Smooth muscle cell (in vitro differentiated cells): ENCODE measurements at regions not wholly inside any gene's neighbourhood (a gene's known extent, or its start where the extent isn't known, plus 50 kb on each side); places are given as distances from the start of the nearest gene placed in this dataset.

ENCODE experiments used
- DNase-seq: peaks from one replicate; lab custom pipeline; 2025; ENCODE audit not compliant: unreplicated experiment; lab: John Stamatoyannopoulos, UW
- H2AFZ ChIP-seq: fragments of 200-600 bp; sonication (generic); 2 replicates; pipeline ENCODE4 v1.6.0; 2016; ENCODE audit warnings: antibody characterized with exemption, low read depth, mild to moderate bottlenecking
- H3F3A ChIP-seq: fragments of 200-600 bp; sonication (generic); 2 replicates; pipeline ENCODE4 v1.6.0; 2017; ENCODE audit warnings: antibody characterized with exemption, low read depth
- H3K27ac ChIP-seq: fragments of 200-600 bp; sonication (generic); 2 replicates; pipeline ENCODE4 v1.5.1; 2016; ENCODE audit warnings: low read depth, mild to moderate bottlenecking
- H3K27me3 ChIP-seq: fragments of 200-600 bp; sonication (generic); 2 replicates; pipeline ENCODE4 v1.6.1; 2016; ENCODE audit warnings: low read depth, mild to moderate bottlenecking
- H3K36me3 ChIP-seq: fragments of 200-600 bp; sonication (generic); 2 replicates; pipeline ENCODE4 v1.5.1; 2016; ENCODE audit warnings: low read depth
- H3K4me1 ChIP-seq: fragments of 200-600 bp; sonication (generic); 2 replicates; pipeline ENCODE4 v1.5.1; 2016; ENCODE audit warnings: low read depth
- H3K4me2 ChIP-seq: fragments of 200-600 bp; sonication (generic); 2 replicates; pipeline ENCODE4 v1.6.0; 2016; ENCODE audit warnings: mild to moderate bottlenecking
- H3K4me3 ChIP-seq: fragments of 200-600 bp; sonication (generic); 2 replicates; pipeline ENCODE4 v1.5.1; 2016; ENCODE audit warnings: mild to moderate bottlenecking
- H3K79me2 ChIP-seq: fragments of 200-600 bp; sonication (generic); 2 replicates; pipeline ENCODE4 v1.6.0; 2016; ENCODE audit warnings: low read depth, mild to moderate bottlenecking
- H3K9ac ChIP-seq: fragments of 200-600 bp; sonication (generic); 2 replicates; pipeline ENCODE4 v1.6.0; 2016; ENCODE audit warnings: low read depth
- H3K9me3 ChIP-seq: fragments of 200-600 bp; sonication (generic); replicated peaks from 2 replicates; pipeline ENCODE4 v1.5.1; 2016; ENCODE audit warnings: low read depth
- H4K20me1 ChIP-seq: fragments of 200-600 bp; sonication (generic); 2 replicates; pipeline ENCODE4 v1.6.0; 2016; ENCODE audit warnings: low read depth
- WGBS: methylation state at CpG from one replicate; pipeline ENCODE4 v1.1.7; 2016; ENCODE audit warnings: low lambda C conversion rate; 5-methylcytosine and 5-hydroxymethylcytosine counted together
- TF ChIP-seq, protein P1 (sequence below): fragments of 200-600 bp; sonication (generic); IDR thresholded peaks from 2 replicates; pipeline ENCODE4 v1.5.1; 2017; ENCODE audit warnings: borderline replicate concordance, mild to moderate bottlenecking, antibody characterized with exemption; ENCODE audit not compliant: insufficient read depth, poor library complexity, severe bottlenecking

DNA sequence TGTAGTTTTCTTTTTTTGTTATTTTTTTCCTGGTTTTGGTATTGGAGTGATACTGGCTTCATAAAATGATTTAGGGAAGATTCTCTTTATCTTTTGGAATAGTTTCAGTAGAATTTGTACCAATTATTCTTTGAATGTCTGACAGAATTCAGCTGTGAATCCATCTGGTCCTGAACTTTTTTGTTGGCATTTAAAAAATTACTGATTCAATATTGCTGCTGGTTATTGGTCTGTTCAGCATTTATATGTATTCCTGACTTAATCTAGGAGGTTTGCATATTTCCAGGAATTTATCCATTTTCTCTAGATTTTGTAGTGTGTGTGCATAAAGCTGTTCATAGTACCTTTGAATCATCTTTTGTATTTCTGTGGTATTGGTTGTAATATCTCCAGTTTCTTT lies 100.2 kb downstream of the NXNL2 start:
- Histone ChIP-seq H3K9me3 (peaks cover 4% of the 10 kb centered on the region), H3K79me2 (no peaks in the 10 kb centered on the region), H4K20me1 (no peaks in the 10 kb centered on the region), H3K9ac (no peak overlapping the region), H2AFZ (no peak overlapping the region), H3K27me3 (no peaks in the 10 kb centered on the region), H3K4me1 (no peaks in the 10 kb centered on the region), H3K4me3 (no peak overlapping the region), H3F3A (no peaks in the 10 kb centered on the region), H3K36me3 (no peaks in the 10 kb centered on the region), H3K27ac (no peak overlapping the region), H3K4me2 (no peak overlapping the region)
- TF ChIP-seq, protein P1, sequence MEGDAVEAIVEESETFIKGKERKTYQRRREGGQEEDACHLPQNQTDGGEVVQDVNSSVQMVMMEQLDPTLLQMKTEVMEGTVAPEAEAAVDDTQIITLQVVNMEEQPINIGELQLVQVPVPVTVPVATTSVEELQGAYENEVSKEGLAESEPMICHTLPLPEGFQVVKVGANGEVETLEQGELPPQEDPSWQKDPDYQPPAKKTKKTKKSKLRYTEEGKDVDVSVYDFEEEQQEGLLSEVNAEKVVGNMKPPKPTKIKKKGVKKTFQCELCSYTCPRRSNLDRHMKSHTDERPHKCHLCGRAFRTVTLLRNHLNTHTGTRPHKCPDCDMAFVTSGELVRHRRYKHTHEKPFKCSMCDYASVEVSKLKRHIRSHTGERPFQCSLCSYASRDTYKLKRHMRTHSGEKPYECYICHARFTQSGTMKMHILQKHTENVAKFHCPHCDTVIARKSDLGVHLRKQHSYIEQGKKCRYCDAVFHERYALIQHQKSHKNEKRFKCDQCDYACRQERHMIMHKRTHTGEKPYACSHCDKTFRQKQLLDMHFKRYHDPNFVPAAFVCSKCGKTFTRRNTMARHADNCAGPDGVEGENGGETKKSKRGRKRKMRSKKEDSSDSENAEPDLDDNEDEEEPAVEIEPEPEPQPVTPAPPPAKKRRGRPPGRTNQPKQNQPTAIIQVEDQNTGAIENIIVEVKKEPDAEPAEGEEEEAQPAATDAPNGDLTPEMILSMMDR: no peak
- DNase-seq: no peak

DNA sequence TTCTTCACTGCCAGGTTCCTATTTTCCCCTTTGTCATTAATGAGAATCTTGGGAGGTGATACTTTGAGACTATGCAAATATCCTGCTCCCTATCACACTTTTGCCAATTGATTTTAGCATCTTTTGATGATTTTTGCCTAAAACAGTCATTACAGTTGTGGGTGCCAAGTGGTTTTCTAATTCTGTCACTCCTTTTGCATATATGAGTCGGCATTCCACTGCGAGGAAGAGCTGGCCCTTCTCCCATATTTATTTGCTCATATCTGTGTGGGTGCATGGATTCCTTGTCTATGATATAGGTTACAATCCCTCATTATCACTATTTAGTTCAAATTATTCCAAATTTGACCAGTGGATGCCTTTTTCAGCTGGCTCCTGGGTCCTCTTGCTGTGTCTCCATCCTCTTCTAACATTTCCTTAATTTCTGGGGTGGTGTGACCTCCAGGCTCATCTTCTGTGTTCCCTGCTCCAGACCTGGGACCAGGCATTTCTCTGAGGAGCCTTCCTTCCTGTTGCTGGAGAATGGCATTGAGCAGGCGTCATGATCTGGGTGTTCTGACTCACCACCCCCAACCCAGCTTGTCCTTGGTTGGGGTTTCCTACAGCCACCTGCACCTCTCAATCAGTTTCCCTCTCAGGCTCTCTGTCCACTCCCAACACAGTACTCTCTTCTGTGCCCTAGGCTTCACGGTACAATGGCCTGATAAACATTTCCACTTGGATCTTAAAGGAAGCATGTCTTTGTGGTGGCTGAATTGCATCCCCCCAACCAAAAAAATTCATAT lies 106.7 kb downstream of the NXNL2 start:
- no peak overlapping the region for H3K4me3 ChIP-seq
- H3K4me2 ChIP-seq: no peak overlapping the region
- no peak for DNase-seq
- H3K27ac ChIP-seq: no peak overlapping the region
- no peaks in the 10 kb centered on the region for H3K4me1 ChIP-seq
- no peaks in the 10 kb centered on the region for H3K27me3 ChIP-seq
- WGBS: 81% methylated on average over 4 of the region's 4 CpGs
- H4K20me1 ChIP-seq: no peaks in the 10 kb centered on the region
- TF ChIP-seq, protein P1: no peak
- H3K79me2 ChIP-seq: no peaks in the 10 kb centered on the region
- no peak overlapping the region for H3K9ac ChIP-seq
- peaks cover 4% of the 10 kb centered on the region for H3K9me3 ChIP-seq
- peaks cover 3% of the 10 kb centered on the region for H3F3A ChIP-seq
- H2AFZ ChIP-seq: no peak overlapping the region
- no peaks in the 10 kb centered on the region for H3K36me3 ChIP-seq

DNA sequence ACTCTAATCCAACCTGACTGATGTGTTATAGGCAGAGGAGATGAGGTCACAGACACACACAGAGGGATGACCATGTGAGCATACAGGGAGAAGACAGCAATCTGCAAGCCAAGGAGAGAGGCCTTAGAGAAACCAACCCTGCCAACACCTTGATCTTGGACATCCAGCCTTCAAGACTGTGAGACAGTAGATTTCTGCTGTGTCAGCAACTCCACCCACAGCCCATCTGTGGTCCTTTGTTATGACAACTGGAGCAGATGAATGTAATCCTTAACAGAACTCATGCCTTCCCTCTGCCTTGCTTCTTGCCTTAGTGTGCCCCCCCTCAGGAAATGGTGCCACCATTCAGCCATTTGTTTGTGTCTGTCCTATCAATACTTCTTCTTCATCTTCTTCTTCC lies 107.4 kb downstream of the NXNL2 start:
- Histone ChIP-seq H3K27ac (no peak overlapping the region), H3K4me3 (no peak overlapping the region), H3K4me1 (no peaks in the 10 kb centered on the region), H2AFZ (no peak overlapping the region), H3K36me3 (no peaks in the 10 kb centered on the region), H3K79me2 (no peaks in the 10 kb centered on the region), H3K9ac (no peak overlapping the region), H3K9me3 (peaks cover under 1% of the 10 kb centered on the region), H3F3A (peaks cover 3% of the 10 kb centered on the region), H3K27me3 (no peaks in the 10 kb centered on the region), H3K4me2 (no peak overlapping the region), H4K20me1 (no peaks in the 10 kb centered on the region)
- no peak for DNase-seq
- TF ChIP-seq, protein P1: no peak

DNA sequence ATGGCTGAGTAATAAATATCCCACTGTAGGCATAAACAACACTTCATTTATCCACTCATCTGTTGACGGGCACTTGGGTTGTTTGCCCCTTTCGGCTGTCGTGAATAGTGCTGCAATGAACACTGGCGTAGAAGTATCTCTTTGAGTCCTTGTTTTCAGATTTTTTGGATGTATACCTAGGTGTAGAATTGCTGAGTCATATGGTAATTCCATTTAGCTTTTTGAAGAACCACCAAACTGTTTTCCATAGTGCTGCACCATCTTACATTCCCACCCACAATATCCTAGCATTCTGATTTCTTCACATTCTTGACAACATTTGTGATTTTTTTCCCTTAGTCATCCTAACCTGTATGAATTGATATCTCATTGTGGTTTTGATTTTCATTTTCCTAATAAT lies 109.0 kb downstream of the NXNL2 start:
- Histone ChIP-seq H3K4me2 (no peak overlapping the region), H3K9me3 (no peaks in the 10 kb centered on the region), H3K4me1 (no peaks in the 10 kb centered on the region), H3K36me3 (no peaks in the 10 kb centered on the region), H3K27me3 (no peaks in the 10 kb centered on the region), H3K79me2 (no peaks in the 10 kb centered on the region), H3K9ac (no peak overlapping the region), H2AFZ (no peak overlapping the region), H3F3A (peaks cover 3% of the 10 kb centered on the region), H4K20me1 (no peaks in the 10 kb centered on the region), H3K27ac (no peak overlapping the region), H3K4me3 (no peak overlapping the region)
- DNase-seq: no peak
- TF ChIP-seq, protein P1: no peak
- WGBS: 87% methylated on average over 4 of the region's 4 CpGs
